H1 (cell line): ENCODE measurements at regions not wholly inside any gene's neighbourhood (a gene's known extent, or its start where the extent isn't known, plus 50 kb on each side); places are given as distances from the start of the nearest gene placed in this dataset.

Experiments
- BACH1 ChIP-seq: IDR thresholded peaks from 2 replicates; pipeline ENCODE4 v1.6.1; 2012; ENCODE audit warnings: low read length, improper control_type of control experiment
- CTCF ChIP-seq, 3 experiments: IDR thresholded peaks; 1 replicate in 2 of 3; 2 replicates in 1 of 3; pipeline versions ENCODE4 v1.5.1 to v1.6.1; 2011; ENCODE audit warnings: low read length in 3 of 3, mild to moderate bottlenecking in 3 of 3, inconsistent platforms in 2 of 3, low read depth in 1 of 3, moderate library complexity in 1 of 3; ENCODE audit not compliant: insufficient read depth in 1 of 3; ENCODE audit errors: control extremely low read depth in 1 of 3
- HDAC2 ChIP-seq, 2 experiments: fragments of 300-600 bp in 1 of 2; sonication (generic) in 1 of 2; IDR thresholded peaks; 2 replicates each; pipeline ENCODE4 v1.6.1; 2011 to 2012; ENCODE audit warnings: low read depth in 2 of 2, low read length in 2 of 2, mild to moderate bottlenecking in 2 of 2, moderate library complexity in 2 of 2, borderline replicate concordance in 1 of 2, inconsistent platforms in 1 of 2
- MAFK ChIP-seq: IDR thresholded peaks from 2 replicates; pipeline ENCODE4 v1.6.1; 2012; ENCODE audit warnings: low read depth, mild to moderate bottlenecking, improper control_type of control experiment, low read length
- POLR2A ChIP-seq, 2 experiments: IDR thresholded peaks; 1 replicate in 1 of 2; 2 replicates in 1 of 2; pipeline ENCODE4 v1.6.1; 2011; ENCODE audit warnings: low read depth in 2 of 2, low read length in 2 of 2, mild to moderate bottlenecking in 2 of 2; ENCODE audit errors: control extremely low read depth in 1 of 2
- SP2 ChIP-seq: IDR thresholded peaks from 2 replicates; pipeline ENCODE4 v1.6.1; 2012; ENCODE audit warnings: mild to moderate bottlenecking, low read length, inconsistent platforms
- SP4 ChIP-seq: IDR thresholded peaks from 2 replicates; pipeline ENCODE4 v1.6.1; 2012; ENCODE audit warnings: low read length, inconsistent platforms
- SRF ChIP-seq: IDR thresholded peaks from 2 replicates; pipeline ENCODE4 v1.6.1; 2011; ENCODE audit warnings: mild to moderate bottlenecking, low read depth, low read length, moderate library complexity
- TAF1 ChIP-seq: IDR thresholded peaks from 2 replicates; pipeline ENCODE4 v1.6.1; 2011; ENCODE audit warnings: mild to moderate bottlenecking, low read depth, low read length
- USF2 ChIP-seq: IDR thresholded peaks from 2 replicates; pipeline ENCODE4 v1.6.1; 2011; ENCODE audit warnings: low read length, improper control_type of control experiment
- YY1 ChIP-seq: IDR thresholded peaks from 2 replicates; pipeline ENCODE4 v1.6.1; 2011; ENCODE audit warnings: low read depth, mild to moderate bottlenecking, low read length
- ZNF274 ChIP-seq: IDR thresholded peaks from 2 replicates; pipeline ENCODE4 v1.7.0; 2012; ENCODE audit warnings: low read length, borderline replicate concordance; ENCODE audit errors: extremely low read depth

GRCh38 chr1:238592621-238593020 is 701.9 kb upstream of the ZP4 start:
- TF ChIP-seq HDAC2 (IDR thresholded peaks at IDR 0.05; ENCODE audit: borderline replicate concordance in 1 of 2, low read depth in 2 of 2, low read length in 2 of 2) (no peak), ZNF274 (no peak), SRF (no peak), TAF1 (no peak), MAFK (no peak), SP4 (no peak), CTCF (IDR thresholded peaks at IDR 0.05; ENCODE audit: control extremely low read depth in 1 of 3, insufficient read depth in 1 of 3, low read depth in 1 of 3, low read length in 3 of 3) (no peak), BACH1 (no peak), YY1 (no peak), USF2 (no peak), POLR2A (IDR thresholded peaks at IDR 0.05; ENCODE audit: control extremely low read depth in 1 of 2, low read depth in 2 of 2, low read length in 2 of 2) (no peak), SP2 (no peak)
